GM20000 (cell line): ENCODE measurements at regions not wholly inside any gene's neighbourhood (a gene's known extent, or its start where the extent isn't known, plus 50 kb on each side); places are given as distances from the start of the nearest gene placed in this dataset.

Source experiments
- DNase-seq: peaks from one replicate; pipeline ENCODE4 v3.0.0; 2012; ENCODE audit warnings: low spot score
- TF ChIP-seq, protein P1 (sequence below): IDR thresholded peaks from 2 replicates; pipeline ENCODE4 v1.5.1; 2012; ENCODE audit warnings: mild to moderate bottlenecking, control low read depth; ENCODE audit errors: extremely low read depth, missing control alignments

DNA sequence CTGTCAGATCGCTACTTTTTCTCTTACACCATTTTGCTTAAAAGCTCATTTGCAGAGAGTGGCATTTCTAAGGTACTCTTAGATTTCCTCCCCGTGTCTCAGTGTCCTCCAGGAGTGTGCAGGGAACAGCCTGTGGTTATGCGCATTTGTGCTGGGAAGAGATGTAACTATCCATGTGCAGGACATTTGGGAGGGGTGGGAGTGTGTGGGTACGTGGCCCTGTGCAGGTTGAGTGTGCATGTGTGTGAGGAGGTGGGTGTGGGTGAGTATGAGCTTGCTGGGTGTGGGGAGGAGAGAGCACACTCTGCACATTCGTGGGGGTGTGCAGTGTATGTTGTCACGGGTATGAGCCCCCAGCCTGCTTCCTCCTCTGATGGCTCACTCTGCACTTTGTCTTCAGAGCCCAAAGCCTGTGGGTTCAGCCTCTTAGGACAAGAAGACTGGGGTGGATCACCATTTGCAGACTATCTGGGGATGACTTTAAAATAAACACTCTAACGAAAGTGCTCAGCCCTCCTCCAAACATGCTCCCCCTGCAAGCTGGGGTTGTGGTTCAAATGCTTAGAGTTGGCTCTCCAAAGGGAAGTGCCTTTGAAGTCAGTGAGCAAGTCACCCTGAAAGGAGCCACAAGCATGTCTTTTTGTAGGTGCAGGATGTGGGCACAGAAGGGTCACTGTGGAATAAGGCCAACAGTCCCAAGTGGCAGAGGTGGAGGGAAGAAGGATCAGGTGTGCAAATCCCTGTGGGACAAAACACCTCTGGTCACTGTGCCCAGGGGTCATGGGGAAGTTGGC, 295.4 kb downstream of the RRAGC start:
- DNase-seq = no peak
- TF ChIP-seq, protein P1, sequence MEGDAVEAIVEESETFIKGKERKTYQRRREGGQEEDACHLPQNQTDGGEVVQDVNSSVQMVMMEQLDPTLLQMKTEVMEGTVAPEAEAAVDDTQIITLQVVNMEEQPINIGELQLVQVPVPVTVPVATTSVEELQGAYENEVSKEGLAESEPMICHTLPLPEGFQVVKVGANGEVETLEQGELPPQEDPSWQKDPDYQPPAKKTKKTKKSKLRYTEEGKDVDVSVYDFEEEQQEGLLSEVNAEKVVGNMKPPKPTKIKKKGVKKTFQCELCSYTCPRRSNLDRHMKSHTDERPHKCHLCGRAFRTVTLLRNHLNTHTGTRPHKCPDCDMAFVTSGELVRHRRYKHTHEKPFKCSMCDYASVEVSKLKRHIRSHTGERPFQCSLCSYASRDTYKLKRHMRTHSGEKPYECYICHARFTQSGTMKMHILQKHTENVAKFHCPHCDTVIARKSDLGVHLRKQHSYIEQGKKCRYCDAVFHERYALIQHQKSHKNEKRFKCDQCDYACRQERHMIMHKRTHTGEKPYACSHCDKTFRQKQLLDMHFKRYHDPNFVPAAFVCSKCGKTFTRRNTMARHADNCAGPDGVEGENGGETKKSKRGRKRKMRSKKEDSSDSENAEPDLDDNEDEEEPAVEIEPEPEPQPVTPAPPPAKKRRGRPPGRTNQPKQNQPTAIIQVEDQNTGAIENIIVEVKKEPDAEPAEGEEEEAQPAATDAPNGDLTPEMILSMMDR = no peak

DNA sequence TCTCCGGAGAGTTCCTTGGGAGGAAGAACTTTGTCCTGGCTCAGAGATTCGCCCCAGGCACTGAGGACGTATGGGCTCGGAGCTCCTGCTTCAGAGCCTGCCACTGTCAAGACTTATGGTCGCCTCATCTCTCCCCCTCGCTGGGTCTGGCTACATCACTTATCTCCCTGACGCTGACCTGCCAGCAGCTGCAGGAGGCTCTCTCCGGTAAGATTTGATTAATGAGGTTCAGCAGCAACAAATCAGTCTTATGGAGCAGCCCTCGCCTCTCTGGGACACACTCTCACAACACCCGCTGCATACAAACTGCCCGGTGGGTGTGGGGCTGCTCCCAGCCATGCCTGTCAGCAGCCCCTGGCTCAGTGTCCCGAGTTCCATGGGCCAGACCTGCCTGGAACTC, 297.8 kb downstream of the RRAGC start:
- DNase-seq = no peak
- TF ChIP-seq, protein P1 = no peak

DNA sequence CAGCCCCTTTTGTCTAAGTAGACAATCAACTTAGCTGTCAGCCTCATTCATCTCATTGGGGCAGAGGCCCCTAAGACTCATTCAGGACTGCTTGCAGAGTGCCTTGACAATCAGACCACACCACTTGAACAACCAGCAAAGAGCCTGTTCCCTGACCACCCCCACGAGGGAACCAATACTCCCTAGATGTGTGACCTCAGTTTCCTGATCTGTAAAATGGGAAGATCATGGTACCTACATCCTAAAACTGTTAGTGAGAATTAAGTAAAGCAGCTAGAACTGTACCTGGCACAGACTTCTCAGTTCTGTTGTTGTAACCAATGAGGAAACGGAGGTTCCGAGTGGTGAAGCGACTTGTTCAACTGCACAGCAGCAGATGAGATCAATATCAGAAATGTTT, 298.5 kb downstream of the RRAGC start:
- no peak for DNase-seq
- TF ChIP-seq, protein P1 = no peak

DNA sequence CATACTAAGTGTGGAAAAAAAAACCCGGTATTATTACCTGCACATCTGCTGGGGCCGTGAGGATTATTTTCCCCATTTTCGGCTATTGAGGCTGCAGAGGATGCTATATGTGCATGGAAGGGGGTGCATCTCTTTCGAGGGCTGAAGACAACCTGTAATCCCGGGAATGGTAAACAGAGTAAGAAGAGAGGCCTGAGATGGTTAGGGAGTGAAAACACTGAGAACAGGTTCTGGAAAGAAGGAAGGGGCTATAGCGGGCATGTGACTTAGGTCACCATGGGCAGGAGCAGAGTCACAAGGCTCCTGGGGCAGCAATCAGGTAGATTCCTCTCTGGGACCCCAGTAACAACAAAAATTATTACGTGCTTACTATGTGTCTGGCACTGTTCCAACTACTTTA, 299.1 kb downstream of the RRAGC start:
- no peak for DNase-seq
- TF ChIP-seq, protein P1 = no peak

DNA sequence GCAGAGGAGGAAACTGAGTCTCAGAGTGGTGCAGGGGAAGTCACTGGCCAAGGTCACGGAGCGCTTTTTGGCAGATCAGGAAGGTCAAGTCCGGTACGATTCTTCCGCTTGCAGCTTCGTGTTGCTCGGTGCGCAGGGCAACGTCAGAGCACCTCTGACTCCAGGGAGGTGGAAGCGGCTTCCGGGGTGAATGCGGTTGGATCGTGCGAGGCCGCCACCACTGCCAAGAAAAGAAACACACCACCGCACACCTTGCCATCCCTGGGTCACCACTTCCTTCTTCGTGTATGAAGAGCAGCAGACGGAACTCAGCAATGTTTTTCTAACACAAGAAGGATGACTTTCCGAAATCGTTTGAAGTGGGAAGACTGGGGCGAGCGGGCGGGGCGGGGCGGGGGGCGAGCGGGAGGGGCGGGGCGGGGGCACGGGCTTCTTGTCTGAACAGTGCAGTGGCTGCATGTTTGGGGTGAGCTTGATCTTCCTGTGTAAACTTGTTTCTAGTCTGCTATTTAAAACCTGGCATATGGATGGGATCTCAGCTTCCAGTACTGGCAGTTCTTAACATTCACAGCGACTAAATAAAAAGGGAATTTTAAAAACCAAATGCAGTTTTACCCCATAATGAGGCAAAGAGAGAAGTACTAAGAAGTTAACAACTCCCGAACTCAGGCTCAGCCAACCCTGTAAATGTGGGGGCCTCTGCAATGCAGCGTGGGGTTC, 300.0 kb downstream of the RRAGC start:
- TF ChIP-seq, protein P1 = no peak
- peak; percentile 81 for DNase-seq

DNA sequence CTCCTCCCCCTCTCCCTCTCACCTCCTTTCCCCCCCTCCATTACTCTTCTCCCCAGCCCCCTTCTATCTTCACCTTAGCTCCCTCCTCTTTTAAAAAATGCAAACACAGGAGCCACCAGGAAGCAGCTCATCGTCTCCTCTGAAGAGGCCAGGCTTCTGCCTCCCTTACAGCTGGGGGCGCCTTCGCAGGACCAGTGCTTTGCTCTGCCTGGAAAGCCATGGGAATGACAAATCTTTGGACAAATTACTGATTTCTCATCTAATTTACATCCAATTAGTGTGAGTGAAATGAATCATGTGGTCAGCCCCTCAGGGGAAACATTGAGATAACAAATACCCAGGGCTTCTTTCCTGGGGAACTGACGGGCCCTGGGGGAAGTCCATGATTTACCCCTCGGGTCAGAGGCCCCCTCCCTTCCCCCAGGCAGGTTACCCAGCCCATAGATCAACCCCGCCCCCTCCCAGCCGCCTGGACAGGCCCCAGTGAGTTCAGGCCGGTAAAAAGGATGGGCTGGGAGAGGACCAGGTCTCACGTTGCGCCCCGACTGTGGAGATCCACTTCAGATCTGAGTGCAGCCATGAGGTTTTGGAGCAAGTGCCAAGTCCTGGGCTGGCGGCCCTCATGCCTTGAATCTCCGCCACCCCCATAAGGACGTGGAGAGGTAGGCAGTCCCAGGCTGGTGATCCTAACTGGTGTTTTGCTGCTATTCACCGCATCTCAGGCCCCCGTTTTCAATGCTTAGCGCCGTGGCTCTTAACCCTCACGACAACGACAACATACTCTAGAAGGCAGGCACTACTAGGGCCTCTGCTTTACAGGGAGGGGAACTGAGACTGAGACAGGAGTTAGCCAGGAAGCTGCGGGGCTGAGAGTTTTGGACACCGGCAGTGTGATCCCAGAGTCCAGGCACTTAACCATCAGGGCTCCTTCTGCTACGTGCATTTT, 300.8 kb downstream of the RRAGC start:
- peak; percentile 61 for DNase-seq
- TF ChIP-seq, protein P1 = no peak
